ENCODE measurements at regions not wholly inside any gene's neighbourhood (a gene's known extent, or its start where the extent isn't known, plus 50 kb on each side); places are given as distances from the start of the nearest gene placed in this dataset.

DNA sequence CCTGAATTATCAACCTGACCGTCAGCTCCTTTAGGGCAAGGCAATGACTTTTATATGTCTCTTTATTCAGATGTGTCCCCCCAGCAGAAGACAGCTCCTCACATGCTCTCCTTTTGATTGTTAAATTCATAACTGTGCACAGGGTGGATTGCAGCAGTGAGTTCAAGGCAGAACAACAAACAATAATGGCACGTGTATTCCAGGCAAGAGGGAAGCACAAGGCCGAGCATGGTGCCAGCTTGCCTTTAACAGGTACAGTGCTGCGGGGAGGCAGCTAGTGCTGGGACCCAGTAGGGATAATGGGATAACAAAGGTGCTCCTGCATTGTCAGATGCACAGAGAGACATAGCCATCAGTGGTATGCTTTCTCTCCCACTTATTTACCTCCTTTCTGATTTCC, 248.4 kb downstream of the RHOU start:
- Histone ChIP-seq H3K4me1 (peaks cover 8% of the 10 kb centered on the region), H3K36me3 (ENCODE audit: insufficient read depth in 1 of 2, low read depth in 1 of 2) (no peaks in the 10 kb centered on the region), H3K27ac (no peak overlapping the region), H3K27me3 (ENCODE audit: insufficient read depth in 3 of 3, low read length in 2 of 3) (no peaks in the 10 kb centered on the region), H3K4me3 (no peak overlapping the region), H3K9me3 (no peaks in the 10 kb centered on the region)
- intact Hi-C loops (cut with DNase I) = no loop called here
- no peak for DNase-seq
- TF ChIP-seq, protein P1, sequence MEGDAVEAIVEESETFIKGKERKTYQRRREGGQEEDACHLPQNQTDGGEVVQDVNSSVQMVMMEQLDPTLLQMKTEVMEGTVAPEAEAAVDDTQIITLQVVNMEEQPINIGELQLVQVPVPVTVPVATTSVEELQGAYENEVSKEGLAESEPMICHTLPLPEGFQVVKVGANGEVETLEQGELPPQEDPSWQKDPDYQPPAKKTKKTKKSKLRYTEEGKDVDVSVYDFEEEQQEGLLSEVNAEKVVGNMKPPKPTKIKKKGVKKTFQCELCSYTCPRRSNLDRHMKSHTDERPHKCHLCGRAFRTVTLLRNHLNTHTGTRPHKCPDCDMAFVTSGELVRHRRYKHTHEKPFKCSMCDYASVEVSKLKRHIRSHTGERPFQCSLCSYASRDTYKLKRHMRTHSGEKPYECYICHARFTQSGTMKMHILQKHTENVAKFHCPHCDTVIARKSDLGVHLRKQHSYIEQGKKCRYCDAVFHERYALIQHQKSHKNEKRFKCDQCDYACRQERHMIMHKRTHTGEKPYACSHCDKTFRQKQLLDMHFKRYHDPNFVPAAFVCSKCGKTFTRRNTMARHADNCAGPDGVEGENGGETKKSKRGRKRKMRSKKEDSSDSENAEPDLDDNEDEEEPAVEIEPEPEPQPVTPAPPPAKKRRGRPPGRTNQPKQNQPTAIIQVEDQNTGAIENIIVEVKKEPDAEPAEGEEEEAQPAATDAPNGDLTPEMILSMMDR (IDR thresholded peaks at IDR 0.05) = no peak
- 80 to 84% (median 82%) methylated on average over 4 of the region's 4 CpGs for WGBS, 3 donors
- no peak for ATAC-seq

- intact Hi-C loops (cut with DNase I) = no loop called here
- Histone ChIP-seq H3K4me3 (no peak overlapping the region), H3K9me3 (no peaks in the 10 kb centered on the region), H3K36me3 (ENCODE audit: insufficient read depth in 1 of 2, low read depth in 1 of 2) (no peaks in the 10 kb centered on the region), H3K4me1 (peaks cover 8% of the 10 kb centered on the region), H3K27ac (no peak overlapping the region), H3K27me3 (ENCODE audit: insufficient read depth in 3 of 3, low read length in 2 of 3) (no peaks in the 10 kb centered on the region)
- TF ChIP-seq, protein P1 (IDR thresholded peaks at IDR 0.05) = no peak
- DNase-seq (no peak), ATAC-seq (no peak)
- 95 to 96% (median 96%) methylated on average over 1 of the region's 1 CpG for WGBS, 3 donors
Observed at GRCh38 chr1:228984107-228984506, 248.8 kb downstream of the RHOU start.

GRCh38 chr1:228984646-228985631, 249.7 kb downstream of the RHOU start:
- DNase-seq = no peak
- Histone ChIP-seq H3K4me1 (peaks cover 10% of the 10 kb centered on the region), H3K27me3 (ENCODE audit: insufficient read depth in 3 of 3, low read length in 2 of 3) (no peaks in the 10 kb centered on the region), H3K9me3 (no peaks in the 10 kb centered on the region), H3K27ac (no peak overlapping the region), H3K36me3 (ENCODE audit: insufficient read depth in 1 of 2, low read depth in 1 of 2) (no peaks in the 10 kb centered on the region), H3K4me3 (no peak overlapping the region)
- 85 to 92% (median 92%) methylated on average over 7 of the region's 7 CpGs for WGBS, 3 donors
- ATAC-seq = no peak
- intact Hi-C loops (cut with DNase I) = no loop called here
- TF ChIP-seq, protein P1 (IDR thresholded peaks at IDR 0.05) = no peak

- ATAC-seq = no peak
Observed at GRCh38 chr1:228985661-228986060, 250.4 kb downstream of the RHOU start.

More at GRCh38 chr1:228985661-228986060, 250.4 kb downstream of the RHOU start:
- no peak for DNase-seq
- WGBS, 3 donors = 94 to 100% (median 95%) methylated on average over 2 of the region's 2 CpGs
- Histone ChIP-seq H3K36me3 (ENCODE audit: insufficient read depth in 1 of 2, low read depth in 1 of 2) (no peaks in the 10 kb centered on the region), H3K27me3 (ENCODE audit: insufficient read depth in 3 of 3, low read length in 2 of 3) (no peaks in the 10 kb centered on the region), H3K9me3 (no peaks in the 10 kb centered on the region), H3K27ac (no peak overlapping the region), H3K4me1 (peaks cover 17% of the 10 kb centered on the region), H3K4me3 (no peak overlapping the region)
- TF ChIP-seq, protein P1 (IDR thresholded peaks at IDR 0.05) = no peak
- intact Hi-C loops (cut with DNase I) = no loop called here

Data from psoas muscle (tissue), 7 donors.